ENCODE measurements at regions not wholly inside any gene's neighbourhood (a gene's known extent, or its start where the extent isn't known, plus 50 kb on each side); places are given as distances from the start of the nearest gene placed in this dataset.
"Not testable (repeated sequence)": the region's sequence is repeated elsewhere in the genome, so short reads cannot be mapped to it uniquely, and the experiment has no call there.

GRCh38 chr10:62937674-62938073 is 121.5 kb upstream of the EGR2 start:
- Mint-ChIP-seq H3K4me1 (ENCODE audit: low read depth) (peaks cover 18% of the 10 kb centered on the region), H3K36me3 (ENCODE audit: low read depth) (no peaks in the 10 kb centered on the region), H3K4me3 (no peak overlapping the region), H3K27ac (no peak overlapping the region), H3K27me3 (peaks cover 13% of the 10 kb centered on the region), H3K9me3 (no peaks in the 10 kb centered on the region)
- intact Hi-C loops (cut with micrococcal nuclease): no loop called here

DNA sequence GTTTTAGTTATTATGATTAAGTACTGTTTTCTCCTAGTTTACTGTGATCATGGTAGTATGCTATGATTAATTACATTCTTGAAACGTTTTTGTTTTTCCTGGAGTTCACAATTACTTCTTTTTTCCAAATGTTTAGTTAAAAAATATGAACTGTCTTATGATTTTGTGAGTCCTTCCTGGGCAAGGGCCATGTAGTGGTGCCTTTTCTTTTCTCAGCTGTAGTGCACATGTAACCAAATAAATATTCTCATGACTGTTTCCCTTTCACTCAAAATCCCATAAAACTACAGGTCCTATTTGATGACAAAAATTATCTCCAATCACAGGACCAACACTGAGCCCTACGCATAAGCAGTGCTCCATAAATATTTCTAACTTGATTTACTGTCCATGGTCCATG is 118.9 kb upstream of the EGR2 start:
- Mint-ChIP-seq H3K4me3 (no peak overlapping the region), H3K9me3 (no peaks in the 10 kb centered on the region), H3K27ac (no peak overlapping the region), H3K27me3 (peaks cover 13% of the 10 kb centered on the region), H3K4me1 (ENCODE audit: low read depth) (peaks cover 18% of the 10 kb centered on the region), H3K36me3 (ENCODE audit: low read depth) (no peaks in the 10 kb centered on the region)
- intact Hi-C loops (cut with micrococcal nuclease): no loop called here

DNA sequence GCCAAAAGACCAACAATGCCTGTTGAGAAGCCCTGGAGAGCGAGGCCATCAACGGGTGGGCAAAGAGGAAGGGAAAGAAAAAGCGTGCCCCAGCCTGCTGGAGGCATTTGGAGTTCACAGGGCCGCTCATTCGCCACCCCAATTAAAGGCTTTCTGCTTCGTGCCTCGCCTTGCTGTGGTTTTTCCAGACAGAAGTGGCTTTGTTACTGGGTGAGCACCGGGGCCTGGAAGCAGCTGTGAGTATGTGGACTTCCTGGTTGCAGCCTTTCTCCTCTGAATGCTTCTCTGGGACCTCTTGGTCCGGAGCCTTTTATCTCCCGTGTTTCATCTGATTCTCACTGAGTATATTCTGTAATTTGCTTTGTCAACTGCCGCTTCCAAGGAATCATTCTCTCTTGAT is 118.1 kb upstream of the EGR2 start:
- Mint-ChIP-seq H3K4me3 (no peak overlapping the region), H3K9me3 (no peaks in the 10 kb centered on the region), H3K27ac (no peak overlapping the region), H3K4me1 (ENCODE audit: low read depth) (peaks cover 12% of the 10 kb centered on the region), H3K36me3 (ENCODE audit: low read depth) (no peaks in the 10 kb centered on the region), H3K27me3 (peaks cover 14% of the 10 kb centered on the region)
- intact Hi-C loops (cut with micrococcal nuclease): no loop called here

DNA sequence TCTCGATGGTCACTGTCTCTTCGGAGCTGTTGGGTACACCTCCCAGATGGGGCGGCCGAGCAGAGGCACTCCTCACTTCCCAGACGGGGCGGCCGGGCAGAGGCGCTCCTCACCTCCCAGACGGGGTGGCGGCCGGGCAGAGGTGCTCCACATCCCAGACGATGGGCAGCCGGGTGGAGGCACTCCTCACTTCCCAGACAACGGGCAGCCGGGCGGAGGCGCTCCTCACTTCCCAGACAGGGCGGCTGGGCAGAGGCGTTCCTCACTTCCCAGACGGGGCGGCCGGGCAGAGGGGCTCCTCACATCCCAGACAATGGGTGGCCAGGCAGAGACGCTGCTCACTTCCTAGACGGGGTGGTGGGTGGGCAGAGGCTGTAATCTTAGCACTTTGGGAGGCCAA is 112.6 kb upstream of the EGR2 start:
- H3K36me3 Mint-ChIP-seq (ENCODE audit: low read depth); intact Hi-C loops (cut with micrococcal nuclease); H3K4me1 Mint-ChIP-seq (ENCODE audit: low read depth); H3K4me3 Mint-ChIP-seq; H3K9me3 Mint-ChIP-seq; H3K27ac Mint-ChIP-seq: not testable (repeated sequence)
- H3K27me3 Mint-ChIP-seq: peaks cover 11% of the 10 kb centered on the region

DNA sequence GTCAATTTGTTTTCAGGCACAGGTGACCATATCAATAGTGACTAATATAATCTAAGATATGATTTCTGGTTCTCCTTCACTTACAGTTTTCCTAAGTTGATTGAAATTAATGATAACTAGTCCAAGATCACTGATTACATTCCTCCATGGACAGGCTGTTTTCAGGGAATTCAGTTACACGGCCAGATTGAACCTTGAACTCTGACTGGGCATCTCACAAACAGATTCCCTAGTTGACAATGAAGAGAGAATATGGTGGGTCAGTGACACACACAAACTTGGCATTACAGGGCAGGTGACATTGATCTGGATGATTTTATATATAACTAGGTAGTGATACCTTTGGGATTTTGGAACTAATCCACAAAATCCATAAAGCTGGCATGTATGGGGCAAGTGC is 110.2 kb upstream of the EGR2 start:
- H3K9me3 Mint-ChIP-seq: no peaks in the 10 kb centered on the region
- H3K27ac Mint-ChIP-seq: no peak overlapping the region
- no peak overlapping the region for H3K4me3 Mint-ChIP-seq
- intact Hi-C loops (cut with micrococcal nuclease): no loop called here
- H3K36me3 Mint-ChIP-seq (ENCODE audit: low read depth): no peaks in the 10 kb centered on the region
- H3K27me3 Mint-ChIP-seq: peaks cover 19% of the 10 kb centered on the region
- H3K4me1 Mint-ChIP-seq (ENCODE audit: low read depth): peaks cover 6% of the 10 kb centered on the region

DNA sequence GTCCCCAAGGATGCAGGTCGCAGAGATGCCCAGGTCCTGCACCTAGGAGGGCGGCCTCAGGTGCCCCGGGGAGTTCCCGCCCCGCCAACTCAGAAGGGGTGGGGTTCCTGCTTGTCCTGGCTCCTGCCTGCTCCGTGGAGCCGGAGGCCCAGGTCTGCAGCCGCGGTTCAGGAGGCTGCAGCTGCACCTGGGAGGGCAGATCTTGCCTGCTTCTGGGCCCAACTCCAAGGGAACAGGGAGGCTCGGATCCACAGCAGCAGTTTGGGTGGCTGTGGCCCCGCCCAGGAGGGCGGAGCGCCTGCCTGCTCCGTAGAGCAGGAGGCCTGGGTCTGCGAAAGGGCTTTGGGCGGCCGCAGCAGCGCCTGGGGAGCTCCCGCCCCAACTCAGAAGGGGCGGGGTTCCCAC is 108.2 kb upstream of the EGR2 start:
- H3K36me3 Mint-ChIP-seq (ENCODE audit: low read depth): no peaks in the 10 kb centered on the region
- H3K4me1 Mint-ChIP-seq (ENCODE audit: low read depth): peaks cover 6% of the 10 kb centered on the region
- peaks cover 19% of the 10 kb centered on the region for H3K27me3 Mint-ChIP-seq
- intact Hi-C loops (cut with micrococcal nuclease): no loop called here
- no peak overlapping the region for H3K27ac Mint-ChIP-seq
- no peaks in the 10 kb centered on the region for H3K9me3 Mint-ChIP-seq
- H3K4me3 Mint-ChIP-seq: no peak overlapping the region

DNA sequence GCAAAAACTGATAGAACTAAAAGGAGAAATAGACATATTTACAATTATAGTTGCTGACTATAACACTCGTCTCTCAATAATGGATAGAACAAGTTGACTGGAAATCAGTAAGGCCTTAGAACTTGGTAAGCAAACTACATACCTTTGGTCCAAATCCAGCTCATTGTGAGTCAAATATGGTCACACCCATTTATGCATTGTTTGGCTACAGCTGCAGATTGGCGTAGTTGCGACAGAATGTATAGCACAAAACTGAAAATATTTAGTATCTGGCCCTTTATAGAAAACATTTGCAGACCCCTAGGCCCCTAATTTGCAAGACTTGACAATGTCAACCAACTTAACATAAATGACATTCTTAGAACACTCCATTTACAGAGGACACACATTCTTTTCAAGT is 103.6 kb upstream of the EGR2 start:
- Mint-ChIP-seq H3K9me3 (no peaks in the 10 kb centered on the region), H3K4me3 (no peak overlapping the region), H3K36me3 (ENCODE audit: low read depth) (no peaks in the 10 kb centered on the region), H3K27ac (no peak overlapping the region), H3K4me1 (ENCODE audit: low read depth) (peaks cover 40% of the 10 kb centered on the region), H3K27me3 (peaks cover 17% of the 10 kb centered on the region)
- intact Hi-C loops (cut with micrococcal nuclease): no loop called here

DNA sequence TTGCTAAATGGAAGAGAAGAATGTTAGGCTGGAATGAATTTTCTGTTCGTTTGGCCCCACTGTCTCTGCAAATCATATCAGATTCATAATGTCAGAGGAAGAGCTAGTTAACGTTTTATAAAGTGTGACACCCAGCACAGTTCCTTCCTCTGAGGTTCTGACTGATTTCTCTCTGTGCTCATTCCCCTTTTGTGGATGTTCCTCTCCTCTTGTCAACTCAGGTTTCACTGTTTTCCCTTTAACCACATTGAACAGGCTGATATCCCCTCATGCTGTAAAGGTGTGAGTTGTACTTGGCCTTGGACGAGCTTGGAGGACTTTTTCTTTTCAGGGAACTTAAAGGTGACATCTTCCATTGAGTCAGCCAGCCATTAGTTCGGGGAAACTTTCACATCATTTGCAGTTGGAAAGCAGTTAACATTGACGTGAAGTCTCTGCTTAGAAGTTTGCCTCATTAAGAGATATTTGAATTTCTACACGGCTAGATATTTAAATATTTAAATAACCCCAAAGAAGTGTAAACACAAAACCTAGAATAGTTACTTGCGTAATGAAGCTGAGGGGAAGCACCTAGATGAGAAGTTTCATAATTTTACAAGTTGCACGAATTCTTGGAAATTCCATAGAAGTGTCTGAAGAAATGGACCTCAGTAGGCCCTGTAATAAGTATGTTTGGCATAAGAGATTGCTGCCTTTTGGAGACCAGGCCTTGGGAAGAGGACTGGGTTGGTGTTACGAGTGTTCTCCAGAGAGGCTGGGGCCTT is 101.5 kb upstream of the EGR2 start:
- H3K36me3 Mint-ChIP-seq (ENCODE audit: low read depth): no peaks in the 10 kb centered on the region
- no peaks in the 10 kb centered on the region for H3K9me3 Mint-ChIP-seq
- H3K27ac Mint-ChIP-seq: peak overlapping the region; percentile 42
- peaks cover 8% of the 10 kb centered on the region for H3K27me3 Mint-ChIP-seq
- intact Hi-C loops (cut with micrococcal nuclease): no loop called here
- H3K4me3 Mint-ChIP-seq: no peak overlapping the region
- peaks cover 48% of the 10 kb centered on the region for H3K4me1 Mint-ChIP-seq (ENCODE audit: low read depth)

- Mint-ChIP-seq H3K4me1 (ENCODE audit: low read depth) (peaks cover 48% of the 10 kb centered on the region), H3K9me3 (no peaks in the 10 kb centered on the region), H3K4me3 (no peak overlapping the region), H3K36me3 (ENCODE audit: low read depth) (no peaks in the 10 kb centered on the region), H3K27me3 (peaks cover 6% of the 10 kb centered on the region), H3K27ac (no peak overlapping the region)
- intact Hi-C loops (cut with micrococcal nuclease): no loop called here
Observed at GRCh38 chr10:62916141-62916603, 100.0 kb upstream of the EGR2 start.

GRCh38 chr10:62915158-62915557 is 99.0 kb upstream of the EGR2 start:
- peaks cover 48% of the 10 kb centered on the region for H3K4me1 Mint-ChIP-seq (ENCODE audit: low read depth)
- no peaks in the 10 kb centered on the region for H3K9me3 Mint-ChIP-seq
- no peak overlapping the region for H3K4me3 Mint-ChIP-seq
- intact Hi-C loops (cut with micrococcal nuclease): no loop called here
- no peak overlapping the region for H3K27ac Mint-ChIP-seq
- H3K27me3 Mint-ChIP-seq: peaks cover 10% of the 10 kb centered on the region
- H3K36me3 Mint-ChIP-seq (ENCODE audit: low read depth): no peaks in the 10 kb centered on the region

DNA sequence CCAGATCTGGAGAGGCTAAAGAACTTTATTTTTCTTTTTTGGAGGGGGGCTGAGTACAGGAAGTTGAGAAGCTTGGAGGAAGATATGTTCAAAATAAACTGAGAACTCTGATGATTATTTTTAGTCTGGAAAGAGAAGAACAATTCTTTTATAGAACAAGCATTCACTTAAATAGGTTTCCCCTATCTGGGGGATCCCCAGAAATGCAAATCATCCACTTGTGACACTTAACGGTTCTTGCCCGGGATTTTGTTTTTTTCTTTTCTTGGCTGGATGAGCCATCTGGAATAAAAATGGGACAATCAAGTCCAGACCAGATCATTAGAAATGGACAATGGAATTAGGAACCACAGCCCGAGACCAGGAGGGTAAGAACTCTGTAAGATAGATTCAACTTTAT is 95.9 kb upstream of the EGR2 start:
- H3K27ac Mint-ChIP-seq: no peak overlapping the region
- intact Hi-C loops (cut with micrococcal nuclease): no loop called here
- no peaks in the 10 kb centered on the region for H3K9me3 Mint-ChIP-seq
- H3K27me3 Mint-ChIP-seq: peaks cover 15% of the 10 kb centered on the region
- H3K36me3 Mint-ChIP-seq (ENCODE audit: low read depth): no peaks in the 10 kb centered on the region
- peaks cover 32% of the 10 kb centered on the region for H3K4me1 Mint-ChIP-seq (ENCODE audit: low read depth)
- no peak overlapping the region for H3K4me3 Mint-ChIP-seq

DNA sequence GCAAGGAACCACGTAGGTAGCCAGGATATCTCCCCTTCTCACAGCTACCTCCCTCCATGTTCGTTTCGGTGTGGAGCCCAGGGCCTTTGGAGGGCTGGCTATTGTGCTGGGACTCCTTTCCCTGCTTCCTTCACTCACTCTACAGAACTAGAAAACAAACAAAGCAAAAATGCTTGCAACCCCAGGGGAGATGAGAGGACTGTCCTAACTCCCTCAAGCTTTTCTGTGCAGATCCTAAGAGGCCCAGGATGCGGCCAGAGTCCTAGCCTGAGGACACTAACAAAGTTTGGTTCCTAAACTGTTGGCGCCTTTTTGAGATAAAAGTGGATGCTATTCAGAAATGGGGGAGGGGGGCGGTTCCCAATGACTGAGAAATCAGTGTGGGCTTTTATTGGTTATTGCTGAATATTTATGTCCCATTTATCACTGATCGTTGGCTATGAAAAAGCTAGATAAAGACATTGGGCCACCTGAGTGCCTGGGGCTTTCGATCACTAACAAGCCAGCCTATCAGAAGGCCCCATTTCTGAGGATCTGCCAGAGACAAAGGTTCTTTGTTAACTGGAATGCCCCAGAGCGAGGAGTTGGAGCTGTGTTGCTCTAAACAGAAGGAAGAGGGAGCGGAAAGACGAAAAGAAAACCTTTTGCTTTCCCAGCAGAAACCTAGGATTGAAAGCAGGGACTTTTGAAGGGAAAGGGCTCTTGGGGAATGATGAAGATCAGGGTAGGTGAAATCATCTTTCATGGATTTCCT is 95.2 kb upstream of the EGR2 start:
- Mint-ChIP-seq H3K36me3 (ENCODE audit: low read depth) (no peaks in the 10 kb centered on the region), H3K4me3 (no peak overlapping the region), H3K9me3 (no peaks in the 10 kb centered on the region), H3K27ac (no peak overlapping the region), H3K27me3 (peaks cover 15% of the 10 kb centered on the region), H3K4me1 (ENCODE audit: low read depth) (peaks cover 25% of the 10 kb centered on the region)
- intact Hi-C loops (cut with micrococcal nuclease): no loop called here

DNA sequence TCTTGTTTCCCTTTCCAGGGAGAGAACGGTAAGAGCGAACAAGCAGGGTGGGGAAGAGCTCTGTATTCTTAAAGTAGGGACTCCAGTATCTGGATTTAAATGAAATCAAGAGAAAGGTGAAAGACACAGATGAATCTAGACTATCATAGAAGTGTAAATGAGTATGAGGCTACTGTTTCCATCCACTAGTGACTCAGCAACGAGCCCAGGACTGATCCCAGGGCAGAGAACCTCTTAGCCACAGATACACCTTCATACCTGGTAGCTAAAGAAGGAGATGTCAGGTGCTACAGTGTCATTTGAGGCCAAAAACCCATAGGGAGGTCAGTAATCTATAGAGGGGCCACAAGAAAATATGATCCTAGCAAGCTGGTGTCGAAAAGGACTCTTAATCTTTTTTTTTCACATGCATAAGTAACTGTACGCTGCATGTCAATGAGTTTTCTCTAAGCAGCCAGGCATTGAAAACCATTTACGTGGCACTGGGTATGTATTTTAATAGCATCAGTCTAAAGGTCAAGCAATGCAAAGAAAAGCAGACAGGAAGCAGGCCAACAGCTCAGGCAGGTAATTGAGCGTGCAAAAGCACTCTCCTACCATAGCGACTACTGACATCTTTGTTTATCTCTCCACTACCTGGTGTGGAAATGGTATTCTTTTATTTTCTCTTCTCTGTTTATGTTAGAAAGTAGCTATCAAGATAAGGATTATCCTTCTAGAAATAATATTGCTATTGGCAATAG is 91.5 kb upstream of the EGR2 start:
- intact Hi-C loops (cut with micrococcal nuclease): no loop called here
- no peaks in the 10 kb centered on the region for H3K4me1 Mint-ChIP-seq (ENCODE audit: low read depth)
- H3K4me3 Mint-ChIP-seq: no peak overlapping the region
- H3K9me3 Mint-ChIP-seq: peaks cover 8% of the 10 kb centered on the region
- no peak overlapping the region for H3K27ac Mint-ChIP-seq
- H3K27me3 Mint-ChIP-seq: peaks cover 24% of the 10 kb centered on the region
- no peaks in the 10 kb centered on the region for H3K36me3 Mint-ChIP-seq (ENCODE audit: low read depth)

DNA sequence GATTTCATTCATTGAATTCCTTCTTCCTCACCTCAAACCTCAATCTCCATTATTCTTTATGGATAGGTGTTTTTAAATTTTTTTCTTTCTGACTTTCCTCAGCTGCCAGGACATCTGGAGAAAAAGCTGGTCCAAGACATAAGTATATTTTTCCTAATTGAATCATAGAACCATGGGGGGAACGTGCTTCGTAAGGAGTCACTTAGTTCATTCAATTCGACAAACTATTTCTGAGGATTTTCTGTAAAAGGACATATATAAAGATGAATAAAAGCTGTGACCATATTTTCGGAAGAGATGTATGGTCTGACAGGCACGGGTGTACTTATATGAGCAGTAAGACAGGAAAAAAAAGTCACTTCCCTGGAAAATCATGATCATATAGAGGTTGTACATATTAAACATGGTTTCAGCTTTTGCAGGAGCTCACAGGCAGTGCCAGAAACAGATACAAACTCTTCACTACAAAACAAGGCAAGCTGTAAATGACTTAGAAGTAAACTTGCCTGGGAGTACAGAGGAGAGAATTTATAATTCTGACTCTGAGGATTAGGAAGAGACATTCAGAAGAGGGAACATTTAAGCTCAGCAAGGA is 88.2 kb upstream of the EGR2 start:
- Mint-ChIP-seq H3K27ac (no peak overlapping the region), H3K36me3 (ENCODE audit: low read depth) (no peaks in the 10 kb centered on the region), H3K4me3 (no peak overlapping the region), H3K27me3 (peaks cover 20% of the 10 kb centered on the region), H3K4me1 (ENCODE audit: low read depth) (no peaks in the 10 kb centered on the region), H3K9me3 (peaks cover 8% of the 10 kb centered on the region)
- intact Hi-C loops (cut with micrococcal nuclease): no loop called here

All from dendritic cell treated with granulocyte-macrophage colony-stimulating factor and Interleukin-4, amounts not matched to agents 40 ng/mL and 50 ng/mL, for 4 days (primary cell).